Neural progenitor cell (in vitro differentiated cells): ENCODE measurements at regions not wholly inside any gene's neighbourhood (a gene's known extent, or its start where the extent isn't known, plus 50 kb on each side); places are given as distances from the start of the nearest gene placed in this dataset.

Source experiments
- DNase-seq: peaks from one replicate; pipeline ENCODE4 v3.0.0-alpha.2; 2016; ENCODE audit warnings: low spot score
- H2AFZ ChIP-seq: fragments of 200-600 bp; sonication (generic); replicated peaks from 2 replicates; pipeline ENCODE4 v1.6.1; 2016; ENCODE audit warnings: antibody characterized with exemption
- H3F3A ChIP-seq: fragments of 200-600 bp; sonication (generic); 2 replicates; pipeline ENCODE4 v1.6.1; 2016; ENCODE audit warnings: antibody characterized with exemption, low read depth
- H3K27ac ChIP-seq: fragments of 200-600 bp; sonication (generic); 2 replicates; pipeline ENCODE4 v1.5.1; 2016; ENCODE audit warnings: mild to moderate bottlenecking
- H3K27me3 ChIP-seq: fragments of 200-600 bp; sonication (generic); 2 replicates; pipeline ENCODE4 v1.6.1; 2016; ENCODE audit warnings: mild to moderate bottlenecking, moderate library complexity
- H3K36me3 ChIP-seq: fragments of 200-600 bp; sonication (generic); 2 replicates; pipeline ENCODE4 v1.5.1; 2016
- H3K4me1 ChIP-seq: fragments of 200-600 bp; sonication (generic); 2 replicates; pipeline ENCODE4 v1.6.1; 2016; ENCODE audit warnings: mixed run types
- H3K4me2 ChIP-seq: fragments of 200-600 bp; sonication (generic); 2 replicates; pipeline ENCODE4 v1.6.1; 2016
- H3K4me3 ChIP-seq: fragments of 200-600 bp; sonication (generic); 2 replicates; pipeline ENCODE4 v1.5.1; 2016
- H3K79me2 ChIP-seq: fragments of 200-600 bp; sonication (generic); 2 replicates; pipeline ENCODE4 v1.6.1; 2016; ENCODE audit warnings: low read depth
- H3K9ac ChIP-seq: fragments of 200-600 bp; sonication (generic); 2 replicates; pipeline ENCODE4 v1.6.1; 2016
- H3K9me3 ChIP-seq: fragments of 200-600 bp; sonication (generic); 2 replicates; pipeline ENCODE4 v1.5.1; 2016; ENCODE audit warnings: low read depth
- H4K20me1 ChIP-seq: fragments of 200-600 bp; sonication (generic); 2 replicates; pipeline ENCODE4 v1.6.1; 2016; ENCODE audit warnings: low read depth
- H3K27ac Mint-ChIP-seq: 3 replicates; pipeline ENCODE4 v1.8.0; 2021; ENCODE audit warnings: mixed read lengths
- H3K27me3 Mint-ChIP-seq: 2 replicates; pipeline ENCODE4 v1.8.0; 2022; ENCODE audit warnings: low read depth, mild to moderate bottlenecking, inconsistent platforms, moderate library complexity, mixed read lengths; ENCODE audit not compliant: insufficient read depth
- H3K36me3 Mint-ChIP-seq: 3 replicates; pipeline ENCODE4 v1.8.0; 2021; ENCODE audit warnings: mixed read lengths
- H3K4me1 Mint-ChIP-seq: 3 replicates; pipeline ENCODE4 v1.8.0; 2021; ENCODE audit warnings: mixed read lengths
- H3K4me3 Mint-ChIP-seq: 3 replicates; pipeline ENCODE4 v1.8.0; 2021; ENCODE audit warnings: mild to moderate bottlenecking, moderate library complexity, mixed read lengths
- H3K9me3 Mint-ChIP-seq: 3 replicates; pipeline ENCODE4 v1.8.0; 2020; ENCODE audit warnings: mixed read lengths
- CTCF ChIP-seq: fragments of 200-600 bp; sonication (generic); IDR thresholded peaks from 2 replicates; pipeline ENCODE4 v1.5.1; 2017; ENCODE audit warnings: antibody characterized with exemption, mild to moderate bottlenecking
- EZH2 ChIP-seq: fragments of 200-600 bp; sonication (generic); IDR thresholded peaks from 2 replicates; pipeline ENCODE4 v1.6.1; 2017; ENCODE audit warnings: antibody characterized with exemption, mild to moderate bottlenecking, moderate library complexity
- EZH2phosphoT487 ChIP-seq: fragments of 200-600 bp; sonication (generic); IDR thresholded peaks from 2 replicates; pipeline ENCODE4 v1.6.1; 2017; ENCODE audit warnings: antibody characterized with exemption

GRCh38 chr4:27947302-27947701, 1086.7 kb downstream of the STIM2 start:
- H3K79me2 ChIP-seq: no peaks in the 10 kb centered on the region
- H3K4me3 Mint-ChIP-seq: no peak overlapping the region
- no peaks in the 10 kb centered on the region for H3K9me3 ChIP-seq
- no peak overlapping the region for H3K27ac Mint-ChIP-seq
- H3K27me3 Mint-ChIP-seq: no peaks in the 10 kb centered on the region
- no peaks in the 10 kb centered on the region for H3K27me3 ChIP-seq
- no peaks in the 10 kb centered on the region for H3K36me3 Mint-ChIP-seq
- no peak for DNase-seq
- no peaks in the 10 kb centered on the region for H3K4me1 ChIP-seq
- H3K36me3 ChIP-seq: no peaks in the 10 kb centered on the region
- no peak for TF ChIP-seq EZH2
- no peak for TF ChIP-seq EZH2phosphoT487
- TF ChIP-seq CTCF: no peak
- H3K4me3 ChIP-seq: no peak overlapping the region
- no peak overlapping the region for H2AFZ ChIP-seq
- no peak overlapping the region for H3K27ac ChIP-seq
- no peaks in the 10 kb centered on the region for H3K4me1 Mint-ChIP-seq
- no peak overlapping the region for H3K9ac ChIP-seq
- H3F3A ChIP-seq: no peaks in the 10 kb centered on the region
- no peaks in the 10 kb centered on the region for H4K20me1 ChIP-seq
- H3K4me2 ChIP-seq: no peak overlapping the region
- no peaks in the 10 kb centered on the region for H3K9me3 Mint-ChIP-seq

- Mint-ChIP-seq H3K4me1 (peaks cover 4% of the 10 kb centered on the region), H3K27ac (no peak overlapping the region), H3K9me3 (peaks cover 2% of the 10 kb centered on the region), H3K27me3 (no peaks in the 10 kb centered on the region), H3K36me3 (no peaks in the 10 kb centered on the region), H3K4me3 (no peak overlapping the region)
- TF ChIP-seq EZH2: no peak
- no peak for TF ChIP-seq EZH2phosphoT487
- TF ChIP-seq CTCF: no peak
- no peak overlapping the region for H2AFZ ChIP-seq
- no peaks in the 10 kb centered on the region for H3K4me1 ChIP-seq
- H4K20me1 ChIP-seq: no peaks in the 10 kb centered on the region
- no peaks in the 10 kb centered on the region for H3K79me2 ChIP-seq
- H3K9ac ChIP-seq: no peak overlapping the region
- DNase-seq: no peak
- no peaks in the 10 kb centered on the region for H3K9me3 ChIP-seq
- H3K4me2 ChIP-seq: no peak overlapping the region
- no peaks in the 10 kb centered on the region for H3F3A ChIP-seq
- H3K27ac ChIP-seq: no peak overlapping the region
- H3K4me3 ChIP-seq: no peak overlapping the region
- H3K27me3 ChIP-seq: no peaks in the 10 kb centered on the region
- H3K36me3 ChIP-seq: no peaks in the 10 kb centered on the region
These were observed 1103.5 kb downstream of the STIM2 start for GRCh38 chr4:27964095-27964494.

- H3K27me3 ChIP-seq: no peaks in the 10 kb centered on the region
- no peaks in the 10 kb centered on the region for H3K9me3 ChIP-seq
- H3K4me3 Mint-ChIP-seq: no peak overlapping the region
- peaks cover 17% of the 10 kb centered on the region for H3K4me1 Mint-ChIP-seq
- H3K27ac Mint-ChIP-seq: no peak overlapping the region
- no peaks in the 10 kb centered on the region for H3K36me3 ChIP-seq
- peaks cover 3% of the 10 kb centered on the region for H3K9me3 Mint-ChIP-seq
- H4K20me1 ChIP-seq: no peaks in the 10 kb centered on the region
- no peaks in the 10 kb centered on the region for H3K79me2 ChIP-seq
- no peak overlapping the region for H3K27ac ChIP-seq
- no peak overlapping the region for H2AFZ ChIP-seq
- no peak overlapping the region for H3K4me3 ChIP-seq
- H3F3A ChIP-seq: no peaks in the 10 kb centered on the region
- no peaks in the 10 kb centered on the region for H3K36me3 Mint-ChIP-seq
- no peak for TF ChIP-seq EZH2phosphoT487
- no peak for TF ChIP-seq CTCF
- no peak overlapping the region for H3K4me2 ChIP-seq
- no peaks in the 10 kb centered on the region for H3K4me1 ChIP-seq
- no peaks in the 10 kb centered on the region for H3K27me3 Mint-ChIP-seq
- DNase-seq: no peak
- no peak overlapping the region for H3K9ac ChIP-seq
These were observed 1106.0 kb downstream of the STIM2 start for GRCh38 chr4:27966664-27967063.

GRCh38 chr4:27973056-27973455, 1112.4 kb downstream of the STIM2 start:
- H3K9me3 ChIP-seq: no peaks in the 10 kb centered on the region
- Mint-ChIP-seq H3K27ac (no peak overlapping the region), H3K4me1 (peaks cover 17% of the 10 kb centered on the region), H3K27me3 (peaks cover 2% of the 10 kb centered on the region), H3K36me3 (no peaks in the 10 kb centered on the region), H3K4me3 (no peak overlapping the region), H3K9me3 (peaks cover 2% of the 10 kb centered on the region)
- H3K4me3 ChIP-seq: no peak overlapping the region
- H3K9ac ChIP-seq: no peak overlapping the region
- H4K20me1 ChIP-seq: no peaks in the 10 kb centered on the region
- H3K4me1 ChIP-seq: no peaks in the 10 kb centered on the region
- DNase-seq: no peak
- no peak overlapping the region for H2AFZ ChIP-seq
- H3K79me2 ChIP-seq: no peaks in the 10 kb centered on the region
- H3K36me3 ChIP-seq: no peaks in the 10 kb centered on the region
- no peak overlapping the region for H3K4me2 ChIP-seq
- no peak overlapping the region for H3K27ac ChIP-seq
- H3K27me3 ChIP-seq: no peaks in the 10 kb centered on the region
- H3F3A ChIP-seq: no peaks in the 10 kb centered on the region
- no peak for TF ChIP-seq EZH2phosphoT487
- no peak for TF ChIP-seq CTCF
- TF ChIP-seq EZH2: no peak
